ENCODE measurements at regions not wholly inside any gene's neighbourhood (a gene's known extent, or its start where the extent isn't known, plus 50 kb on each side); places are given as distances from the start of the nearest gene placed in this dataset.

GRCh38 chr5:124156415-124156996 lies 589.9 kb downstream of the ZNF608 start:
- CTCF ChIA-PET: interaction anchor here (1.4 kb wide), 1 partner anchor 11 kb away, joined by 6 read pairs; no protein-coding TSS in a partner anchor
- no peaks in the 10 kb centered on the region for H3K9me1 ChIP-seq (replicated peaks; ENCODE audit: control insufficient read depth, extremely low read depth, insufficient read depth, low read length)
- no peak overlapping the region for H3K9ac ChIP-seq (replicated peaks; ENCODE audit: extremely low read depth, insufficient read depth, low read length)
- no peaks in the 10 kb centered on the region for H3K27me3 ChIP-seq (ENCODE audit: control insufficient read depth in 2 of 2, insufficient read depth in 2 of 2, low read length in 2 of 2)
- BruUV-seq (replicated peaks): no TSS peak
- H3K9me3 ChIP-seq (replicated peaks; ENCODE audit: control insufficient read depth, insufficient read depth, low read length): no peaks in the 10 kb centered on the region
- H3K4me1 ChIP-seq (ENCODE audit: control insufficient read depth, extremely low read depth, insufficient read depth, low read length): no peaks in the 10 kb centered on the region
- H2AFZ ChIP-seq (ENCODE audit: low read depth, low read length): no peak overlapping the region
- POLR2A ChIA-PET: interaction anchor here (0.6 kb wide), 1 partner anchor 688 kb away, joined by 3 read pairs; no protein-coding TSS in a partner anchor
- no peak overlapping the region for H3K27ac ChIP-seq (ENCODE audit: insufficient read depth, low read depth, low read length)
- H3K36me3 ChIP-seq (ENCODE audit: control insufficient read depth in 2 of 2, extremely low read depth in 1 of 2, insufficient read depth in 2 of 2, low read length in 2 of 2): no peaks in the 10 kb centered on the region
- dilution Hi-C loops (cut with MboI; ENCODE audit: extremely low pct_ligation_motif_present, low sequenced_read_pairs): no loop called here
- FAIRE-seq: no peak
- no peaks in the 10 kb centered on the region for H3K79me2 ChIP-seq (ENCODE audit: control insufficient read depth, insufficient read depth, low read length)
- intact Hi-C loops (cut with micrococcal nuclease): no loop called here
- H3K4me2 ChIP-seq (ENCODE audit: insufficient read depth, low read length): no peak overlapping the region
- peak; percentile 60 for DNase-seq (ENCODE audit: low read depth, low spot score)
- no peak overlapping the region for H3K4me3 ChIP-seq (replicated peaks in 1 of 3; ENCODE audit: insufficient read depth in 1 of 3, low read depth in 1 of 3, low read length in 3 of 3)
- H4K20me1 ChIP-seq (replicated peaks; ENCODE audit: control insufficient read depth, extremely low read depth, insufficient read depth, low read length): no peaks in the 10 kb centered on the region
- no peak for TF ChIP-seq MAX (IDR thresholded peaks at IDR 0.05; ENCODE audit: insufficient read depth, insufficient read length)
- TF ChIP-seq JUN (IDR thresholded peaks at IDR 0.05; ENCODE audit: borderline replicate concordance, insufficient read depth, insufficient read length, low read depth): no peak
- no peak for TF ChIP-seq MYC (IDR thresholded peaks at IDR 0.05; ENCODE audit: low read depth, low read length)
- TF ChIP-seq EZH2 (IDR thresholded peaks at IDR 0.05; ENCODE audit: borderline replicate concordance, low read depth, low read length, severe bottlenecking): no peak
- no peak for TF ChIP-seq FOS (IDR thresholded peaks at IDR 0.05; ENCODE audit: borderline replicate concordance, insufficient read depth, low read length)
- no peak for TF ChIP-seq CTCF (IDR thresholded peaks at IDR 0.05; ENCODE audit: extremely low read depth in 1 of 2, insufficient read depth in 1 of 2, low read depth in 1 of 2, low read length in 2 of 2)
- no peak for TF ChIP-seq POLR2AphosphoS5 (IDR thresholded peaks at IDR 0.05; ENCODE audit: insufficient read depth, low read depth, low read length)
- no peak for TF ChIP-seq GATA2 (IDR thresholded peaks at IDR 0.05; ENCODE audit: insufficient read depth, insufficient read length, low read depth, low read length)
- TF ChIP-seq POLR2A (IDR thresholded peaks at IDR 0.05; ENCODE audit: low read depth, low read length): no peak

Measured in endothelial cell of umbilical vein (primary cell).